HCT116 (cell line): ENCODE measurements at regions not wholly inside any gene's neighbourhood (a gene's known extent, or its start where the extent isn't known, plus 50 kb on each side); places are given as distances from the start of the nearest gene placed in this dataset.

Experiments
- EZH2phosphoT487 ChIP-seq: fragments of 200-600 bp; IDR thresholded peaks from 2 replicates; pipeline ENCODE4 v1.6.1; 2018; ENCODE audit warnings: antibody characterized with exemption, borderline replicate concordance
- POLR2A ChIP-seq: IDR thresholded peaks from 2 replicates; pipeline ENCODE4 v1.7.0; 2011; ENCODE audit warnings: borderline replicate concordance; ENCODE audit not compliant: insufficient read depth, insufficient read length; ENCODE audit errors: extremely low read depth

GRCh38 chr12:69023840-69024239 is 90.9 kb upstream of the CPM start:
- TF ChIP-seq POLR2A, result no peak
- TF ChIP-seq EZH2phosphoT487, result no peak
